ENCODE measurements at regions not wholly inside any gene's neighbourhood (a gene's known extent, or its start where the extent isn't known, plus 50 kb on each side); places are given as distances from the start of the nearest gene placed in this dataset.

DNA sequence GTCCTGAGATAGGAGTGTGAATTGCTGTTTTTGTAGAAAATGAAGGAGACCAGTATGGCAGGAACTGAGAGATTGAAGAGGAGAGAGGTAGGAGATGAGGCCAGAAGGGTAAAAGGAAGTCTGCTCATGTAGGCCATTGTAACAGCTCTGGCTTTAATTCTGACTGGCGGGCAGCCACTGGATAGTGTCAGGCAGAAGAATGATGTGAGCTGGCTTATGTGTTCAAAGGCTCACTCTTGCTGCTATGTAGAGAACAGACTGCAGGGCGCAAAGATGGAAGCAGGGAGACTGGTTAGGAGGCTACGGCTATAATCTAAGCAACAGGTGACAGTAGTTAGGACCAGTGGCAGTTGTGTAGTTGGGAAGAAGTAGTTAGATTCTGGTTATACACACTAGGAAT lies 160.2 kb upstream of the FGF13 start (continued):
- TF ChIP-seq SRSF3 (IDR thresholded peaks at IDR 0.05; ENCODE audit: insufficient read depth, low read length): no peak

DNA sequence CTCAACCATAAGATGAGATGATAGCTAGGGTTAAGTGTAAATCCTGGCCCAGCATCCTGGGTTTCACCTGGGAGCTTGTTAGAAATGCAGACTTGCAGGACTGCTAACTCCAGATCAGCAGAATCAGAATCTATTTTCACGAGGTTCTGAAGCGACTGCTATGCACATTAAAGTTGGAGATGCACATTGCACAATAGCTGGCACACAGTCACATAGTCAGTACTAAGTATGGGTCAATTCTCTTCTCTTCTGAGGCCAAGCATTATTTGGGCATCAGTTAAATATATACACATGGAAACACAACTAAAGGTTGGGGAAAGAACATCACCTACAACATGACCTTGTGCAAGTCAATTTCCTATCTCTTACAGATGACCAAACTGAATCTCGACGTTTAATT lies 155.1 kb upstream of the FGF13 start:
- no peak for FAIRE-seq
- BruUV-seq (replicated peaks): no TSS peak
- WGBS (ENCODE audit: insufficient coverage, low coverage, missing lambda C conversion rate): 48% methylated on average over 4 of the region's 4 CpGs

More for the DNA sequence above, 155.1 kb upstream of the FGF13 start:
- Histone ChIP-seq H3K27ac (ENCODE audit: extremely low read depth, low read depth, low read length) (no peak overlapping the region), H4K20me1 (replicated peaks; ENCODE audit: control insufficient read depth, insufficient read depth, low read length) (no peaks in the 10 kb centered on the region), H2AFZ (ENCODE audit: low read depth, low read length) (no peak overlapping the region), H3K4me1 (replicated peaks in 1 of 2; ENCODE audit: control insufficient read depth in 2 of 2, insufficient read depth in 2 of 2, low read length in 2 of 2) (no peaks in the 10 kb centered on the region), H3K4me2 (ENCODE audit: insufficient read depth, low read length) (no peak overlapping the region), H3K9me1 (ENCODE audit: control insufficient read depth, insufficient read depth, low read length) (no peaks in the 10 kb centered on the region), H3K36me3 (ENCODE audit: control insufficient read depth, insufficient read depth, low read length) (peaks cover 5% of the 10 kb centered on the region; the same call in 1 of the 3 replicates), H3K9me3 (replicated peaks; ENCODE audit: control insufficient read depth, insufficient read depth, low read depth, low read length) (no peaks in the 10 kb centered on the region), H3K4me3 (no peak overlapping the region), H3K27me3 (ENCODE audit: control insufficient read depth in 2 of 2, insufficient read depth in 2 of 2, low read length in 2 of 2) (no peaks in the 10 kb centered on the region), H3K79me2 (ENCODE audit: control insufficient read depth, insufficient read depth, low read length) (peaks cover 3% of the 10 kb centered on the region; the same call in 2 of the 3 replicates), H3K9ac (ENCODE audit: insufficient read depth in 1 of 2, low read depth in 2 of 2, low read length in 2 of 2) (no peak overlapping the region)
- no peak for DNase-seq (ENCODE audit: extremely low read depth in 1 of 4, low spot score in 3 of 4)
- in situ Hi-C loops (cut with MboI): no loop called here
- TF ChIP-seq RBM14 (IDR thresholded peaks at IDR 0.05; ENCODE audit: borderline replicate concordance, insufficient read depth, low read depth, low read length) (no peak), CEBPB (tag; IDR thresholded peaks at IDR 0.05) (0 out of 2 replicates have a peak, but pooled peaks have one; percentile 7), CEBPG (CRISPR knock-in tag; IDR thresholded peaks at IDR 0.05) (no peak), CEBPG (tag; conservative IDR thresholded peaks at IDR 0.05 in 1 of 2, IDR thresholded peaks at IDR 0.05 in 1 of 2) (0 out of 4 replicates have a peak, but pooled peaks of 1 of the 2 experiments have one; percentile 8)
- TF ChIP-seq, protein P1, sequence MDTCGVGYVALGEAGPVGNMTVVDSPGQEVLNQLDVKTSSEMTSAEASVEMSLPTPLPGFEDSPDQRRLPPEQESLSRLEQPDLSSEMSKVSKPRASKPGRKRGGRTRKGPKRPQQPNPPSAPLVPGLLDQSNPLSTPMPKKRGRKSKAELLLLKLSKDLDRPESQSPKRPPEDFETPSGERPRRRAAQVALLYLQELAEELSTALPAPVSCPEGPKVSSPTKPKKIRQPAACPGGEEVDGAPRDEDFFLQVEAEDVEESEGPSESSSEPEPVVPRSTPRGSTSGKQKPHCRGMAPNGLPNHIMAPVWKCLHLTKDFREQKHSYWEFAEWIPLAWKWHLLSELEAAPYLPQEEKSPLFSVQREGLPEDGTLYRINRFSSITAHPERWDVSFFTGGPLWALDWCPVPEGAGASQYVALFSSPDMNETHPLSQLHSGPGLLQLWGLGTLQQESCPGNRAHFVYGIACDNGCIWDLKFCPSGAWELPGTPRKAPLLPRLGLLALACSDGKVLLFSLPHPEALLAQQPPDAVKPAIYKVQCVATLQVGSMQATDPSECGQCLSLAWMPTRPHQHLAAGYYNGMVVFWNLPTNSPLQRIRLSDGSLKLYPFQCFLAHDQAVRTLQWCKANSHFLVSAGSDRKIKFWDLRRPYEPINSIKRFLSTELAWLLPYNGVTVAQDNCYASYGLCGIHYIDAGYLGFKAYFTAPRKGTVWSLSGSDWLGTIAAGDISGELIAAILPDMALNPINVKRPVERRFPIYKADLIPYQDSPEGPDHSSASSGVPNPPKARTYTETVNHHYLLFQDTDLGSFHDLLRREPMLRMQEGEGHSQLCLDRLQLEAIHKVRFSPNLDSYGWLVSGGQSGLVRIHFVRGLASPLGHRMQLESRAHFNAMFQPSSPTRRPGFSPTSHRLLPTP (IDR thresholded peaks at IDR 0.05; ENCODE audit: borderline replicate concordance, extremely low read depth, insufficient read length): no peak
- TF ChIP-seq, protein P2, sequence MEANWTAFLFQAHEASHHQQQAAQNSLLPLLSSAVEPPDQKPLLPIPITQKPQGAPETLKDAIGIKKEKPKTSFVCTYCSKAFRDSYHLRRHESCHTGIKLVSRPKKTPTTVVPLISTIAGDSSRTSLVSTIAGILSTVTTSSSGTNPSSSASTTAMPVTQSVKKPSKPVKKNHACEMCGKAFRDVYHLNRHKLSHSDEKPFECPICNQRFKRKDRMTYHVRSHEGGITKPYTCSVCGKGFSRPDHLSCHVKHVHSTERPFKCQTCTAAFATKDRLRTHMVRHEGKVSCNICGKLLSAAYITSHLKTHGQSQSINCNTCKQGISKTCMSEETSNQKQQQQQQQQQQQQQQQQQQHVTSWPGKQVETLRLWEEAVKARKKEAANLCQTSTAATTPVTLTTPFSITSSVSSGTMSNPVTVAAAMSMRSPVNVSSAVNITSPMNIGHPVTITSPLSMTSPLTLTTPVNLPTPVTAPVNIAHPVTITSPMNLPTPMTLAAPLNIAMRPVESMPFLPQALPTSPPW (CRISPR knock-in tag; IDR thresholded peaks at IDR 0.05): no peak
- TF ChIP-seq, protein P3, sequence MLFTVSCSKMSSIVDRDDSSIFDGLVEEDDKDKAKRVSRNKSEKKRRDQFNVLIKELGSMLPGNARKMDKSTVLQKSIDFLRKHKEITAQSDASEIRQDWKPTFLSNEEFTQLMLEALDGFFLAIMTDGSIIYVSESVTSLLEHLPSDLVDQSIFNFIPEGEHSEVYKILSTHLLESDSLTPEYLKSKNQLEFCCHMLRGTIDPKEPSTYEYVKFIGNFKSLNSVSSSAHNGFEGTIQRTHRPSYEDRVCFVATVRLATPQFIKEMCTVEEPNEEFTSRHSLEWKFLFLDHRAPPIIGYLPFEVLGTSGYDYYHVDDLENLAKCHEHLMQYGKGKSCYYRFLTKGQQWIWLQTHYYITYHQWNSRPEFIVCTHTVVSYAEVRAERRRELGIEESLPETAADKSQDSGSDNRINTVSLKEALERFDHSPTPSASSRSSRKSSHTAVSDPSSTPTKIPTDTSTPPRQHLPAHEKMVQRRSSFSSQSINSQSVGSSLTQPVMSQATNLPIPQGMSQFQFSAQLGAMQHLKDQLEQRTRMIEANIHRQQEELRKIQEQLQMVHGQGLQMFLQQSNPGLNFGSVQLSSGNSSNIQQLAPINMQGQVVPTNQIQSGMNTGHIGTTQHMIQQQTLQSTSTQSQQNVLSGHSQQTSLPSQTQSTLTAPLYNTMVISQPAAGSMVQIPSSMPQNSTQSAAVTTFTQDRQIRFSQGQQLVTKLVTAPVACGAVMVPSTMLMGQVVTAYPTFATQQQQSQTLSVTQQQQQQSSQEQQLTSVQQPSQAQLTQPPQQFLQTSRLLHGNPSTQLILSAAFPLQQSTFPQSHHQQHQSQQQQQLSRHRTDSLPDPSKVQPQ (CRISPR knock-in tag; IDR thresholded peaks at IDR 0.05; ENCODE audit: borderline replicate concordance): no peak
- TF ChIP-seq, protein P4, sequence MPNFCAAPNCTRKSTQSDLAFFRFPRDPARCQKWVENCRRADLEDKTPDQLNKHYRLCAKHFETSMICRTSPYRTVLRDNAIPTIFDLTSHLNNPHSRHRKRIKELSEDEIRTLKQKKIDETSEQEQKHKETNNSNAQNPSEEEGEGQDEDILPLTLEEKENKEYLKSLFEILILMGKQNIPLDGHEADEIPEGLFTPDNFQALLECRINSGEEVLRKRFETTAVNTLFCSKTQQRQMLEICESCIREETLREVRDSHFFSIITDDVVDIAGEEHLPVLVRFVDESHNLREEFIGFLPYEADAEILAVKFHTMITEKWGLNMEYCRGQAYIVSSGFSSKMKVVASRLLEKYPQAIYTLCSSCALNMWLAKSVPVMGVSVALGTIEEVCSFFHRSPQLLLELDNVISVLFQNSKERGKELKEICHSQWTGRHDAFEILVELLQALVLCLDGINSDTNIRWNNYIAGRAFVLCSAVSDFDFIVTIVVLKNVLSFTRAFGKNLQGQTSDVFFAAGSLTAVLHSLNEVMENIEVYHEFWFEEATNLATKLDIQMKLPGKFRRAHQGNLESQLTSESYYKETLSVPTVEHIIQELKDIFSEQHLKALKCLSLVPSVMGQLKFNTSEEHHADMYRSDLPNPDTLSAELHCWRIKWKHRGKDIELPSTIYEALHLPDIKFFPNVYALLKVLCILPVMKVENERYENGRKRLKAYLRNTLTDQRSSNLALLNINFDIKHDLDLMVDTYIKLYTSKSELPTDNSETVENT (CRISPR knock-in tag; IDR thresholded peaks at IDR 0.05): no peak
- intact Hi-C loops (cut with micrococcal nuclease): no loop called here
- no peak for ATAC-seq
- ChIA-PET CTCF (ENCODE audit: low intra/inter-chr PET ratio) (no interaction called here), POLR2A (no interaction called here)
